Transverse colon (tissue), 4 donors: ENCODE measurements at regions not wholly inside any gene's neighbourhood (a gene's known extent, or its start where the extent isn't known, plus 50 kb on each side); places are given as distances from the start of the nearest gene placed in this dataset.
"Not testable (repeated sequence)": the region's sequence is repeated elsewhere in the genome, so short reads cannot be mapped to it uniquely, and the experiment has no call there.

Experiments used
- DNase-seq: peaks from one replicate; pipeline ENCODE4 v3.0.0-alpha.2; 2019
- H3K27ac ChIP-seq, 4 donors: fragments of 200-600 bp; sonication (generic); 2 replicates each; pipeline ENCODE4 v1.5.1; 2016 to 2018; ENCODE audit warnings: inconsistent platforms in 4 of 4
- H3K27me3 ChIP-seq: fragments of 200-600 bp; sonication (generic); 2 replicates; pipeline ENCODE4 v1.5.1; 2017; ENCODE audit warnings: inconsistent platforms
- H3K36me3 ChIP-seq, 4 donors: fragments of 200-600 bp; sonication (generic); 2 replicates each; pipeline ENCODE4 v1.5.1; 2017 to 2019; ENCODE audit warnings: inconsistent platforms in 4 of 4
- H3K4me1 ChIP-seq, 4 donors: fragments of 200-600 bp; sonication (generic); 2 replicates each; pipeline ENCODE4 v1.5.1; 2017 to 2020; ENCODE audit warnings: inconsistent platforms in 4 of 4
- H3K4me3 ChIP-seq, 4 donors: fragments of 200-600 bp; sonication (generic); 1 replicate in 1 of 4; 2 replicates in 3 of 4; pipeline versions ENCODE4 v1.5.1 to v1.6.1; 2017 to 2019; ENCODE audit warnings: inconsistent platforms in 4 of 4
- H3K9me3 ChIP-seq, 2 donors: fragments of 200-600 bp; sonication (generic); 2 replicates each; pipeline ENCODE4 v1.5.1; 2017 to 2019; ENCODE audit warnings: inconsistent platforms in 2 of 2
- EP300 ChIP-seq: sonication (generic); formaldehyde crosslinking; IDR thresholded peaks from one replicate; pipeline ENCODE4 v1.6.1; 2017; ENCODE audit warnings: antibody characterized with exemption, low read depth
- POLR2A ChIP-seq: fragments of 450-650 bp; IDR thresholded peaks from one replicate; pipeline ENCODE4 v1.6.1; 2016; ENCODE audit warnings: antibody characterized with exemption, mild to moderate bottlenecking, moderate library complexity
- POLR2AphosphoS5 ChIP-seq, 3 donors: sonication (generic); formaldehyde crosslinking; IDR thresholded peaks; one replicate each; pipeline ENCODE4 v1.6.1; 2016; ENCODE audit warnings: antibody characterized with exemption in 3 of 3
- WGBS, 2 donors: methylation state at CpG; one replicate each; pipeline ENCODE4 v1.1.5; 2018; ENCODE audit warnings: low coverage in 1 of 2; 5-methylcytosine and 5-hydroxymethylcytosine counted together
- in situ Hi-C, 4 donors: fragments of 200-750 bp; cut with MboI; loops; one replicate each; pipeline versions ENCODE4 v1.15.0 to v1.15.1; 2017; ENCODE audit warnings: low sequenced_read_pairs in 3 of 4, low pct_ligation_motif_present in 1 of 4, low pct_unique_long_range_greater_than_20kb in 1 of 4
- intact Hi-C: fragments of 100-400 bp; cut with DNase I; formaldehyde crosslinking; loops from one replicate; pipeline ENCODE4 v1.15.1; 2023; ENCODE audit warnings: low total_unique reads
- TF ChIP-seq, protein P1 (sequence below), 5 experiments: fragments of 200-600 bp in 3 of 5; fragments of 450-650 bp in 2 of 5; sonication (generic) in 3 of 5; IDR thresholded peaks; 1 replicate in 2 of 5; 2 replicates in 3 of 5; pipeline ENCODE4 v1.5.1; 2016 to 2017; ENCODE audit warnings: antibody characterized with exemption in 5 of 5, inconsistent platforms in 3 of 5, mild to moderate bottlenecking in 2 of 5, moderate library complexity in 1 of 5

DNA sequence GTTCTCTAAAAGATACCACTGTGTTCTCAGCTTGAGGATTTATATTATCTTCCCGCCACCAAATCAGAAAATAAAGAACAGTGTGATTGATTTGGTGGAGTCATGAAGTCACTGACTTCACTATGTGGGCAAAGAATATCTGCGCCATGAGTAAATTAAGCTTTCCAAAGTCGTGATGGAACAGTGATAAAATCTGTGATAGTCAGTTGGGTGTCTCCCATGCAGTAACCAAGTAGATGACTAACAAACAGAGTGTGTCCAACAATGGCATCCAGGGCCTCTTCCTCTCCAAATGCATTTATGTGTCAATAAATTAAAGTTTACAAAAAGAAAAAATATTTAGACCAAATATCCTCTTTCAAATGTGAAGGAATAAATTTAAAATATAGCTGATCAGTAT lies 87.0 kb upstream of the DST start:
- no peak for DNase-seq

DNA sequence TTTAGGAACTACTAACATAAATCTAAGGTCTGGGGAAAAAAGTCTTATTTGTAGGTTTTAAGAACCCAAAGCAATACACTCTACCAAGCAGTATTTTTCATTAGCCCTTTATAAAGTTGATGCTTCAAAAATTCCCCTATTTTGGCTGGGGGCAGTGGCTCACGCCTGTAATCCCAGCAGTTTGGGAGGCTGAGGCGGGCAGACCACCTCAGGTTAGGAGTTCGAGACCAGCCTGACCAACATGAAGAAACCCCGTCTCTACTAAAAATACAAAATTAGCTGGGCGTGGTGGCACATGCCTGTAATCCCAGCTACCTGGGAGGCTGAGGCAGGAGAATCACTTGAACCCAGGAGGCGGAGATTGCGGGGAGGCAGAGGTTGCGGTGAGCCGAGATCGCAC lies 86.5 kb upstream of the DST start:
- H3K27ac ChIP-seq: peak overlapping the region; percentile 12 to 42 (median 32)
- not testable (repeated sequence) for DNase-seq

More for the DNA sequence above, 87.0 kb upstream of the DST start:
- Histone ChIP-seq H3K9me3 (no peaks in the 10 kb centered on the region), H3K4me1 (peaks cover 19 to 86% (median 33%) of the 10 kb centered on the region in 4 donors), H3K4me3 (no peak overlapping the region), H3K36me3 (no peaks in the 10 kb centered on the region), H3K27me3 (no peaks in the 10 kb centered on the region), H3K27ac (peak overlapping the region in 2 of 4 donors; percentile 32 to 57)
- 72 to 83% methylated on average over 3 of the region's 3 CpGs for WGBS, 2 donors
- intact Hi-C loops: no loop called here
- no peak for TF ChIP-seq POLR2A
- no peak for TF ChIP-seq POLR2AphosphoS5 (IDR thresholded peaks at IDR 0.05)
- TF ChIP-seq, protein P1, sequence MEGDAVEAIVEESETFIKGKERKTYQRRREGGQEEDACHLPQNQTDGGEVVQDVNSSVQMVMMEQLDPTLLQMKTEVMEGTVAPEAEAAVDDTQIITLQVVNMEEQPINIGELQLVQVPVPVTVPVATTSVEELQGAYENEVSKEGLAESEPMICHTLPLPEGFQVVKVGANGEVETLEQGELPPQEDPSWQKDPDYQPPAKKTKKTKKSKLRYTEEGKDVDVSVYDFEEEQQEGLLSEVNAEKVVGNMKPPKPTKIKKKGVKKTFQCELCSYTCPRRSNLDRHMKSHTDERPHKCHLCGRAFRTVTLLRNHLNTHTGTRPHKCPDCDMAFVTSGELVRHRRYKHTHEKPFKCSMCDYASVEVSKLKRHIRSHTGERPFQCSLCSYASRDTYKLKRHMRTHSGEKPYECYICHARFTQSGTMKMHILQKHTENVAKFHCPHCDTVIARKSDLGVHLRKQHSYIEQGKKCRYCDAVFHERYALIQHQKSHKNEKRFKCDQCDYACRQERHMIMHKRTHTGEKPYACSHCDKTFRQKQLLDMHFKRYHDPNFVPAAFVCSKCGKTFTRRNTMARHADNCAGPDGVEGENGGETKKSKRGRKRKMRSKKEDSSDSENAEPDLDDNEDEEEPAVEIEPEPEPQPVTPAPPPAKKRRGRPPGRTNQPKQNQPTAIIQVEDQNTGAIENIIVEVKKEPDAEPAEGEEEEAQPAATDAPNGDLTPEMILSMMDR (IDR thresholded peaks at IDR 0.05): no peak
- TF ChIP-seq EP300: no peak
- in situ Hi-C loops: no loop called here

DNA sequence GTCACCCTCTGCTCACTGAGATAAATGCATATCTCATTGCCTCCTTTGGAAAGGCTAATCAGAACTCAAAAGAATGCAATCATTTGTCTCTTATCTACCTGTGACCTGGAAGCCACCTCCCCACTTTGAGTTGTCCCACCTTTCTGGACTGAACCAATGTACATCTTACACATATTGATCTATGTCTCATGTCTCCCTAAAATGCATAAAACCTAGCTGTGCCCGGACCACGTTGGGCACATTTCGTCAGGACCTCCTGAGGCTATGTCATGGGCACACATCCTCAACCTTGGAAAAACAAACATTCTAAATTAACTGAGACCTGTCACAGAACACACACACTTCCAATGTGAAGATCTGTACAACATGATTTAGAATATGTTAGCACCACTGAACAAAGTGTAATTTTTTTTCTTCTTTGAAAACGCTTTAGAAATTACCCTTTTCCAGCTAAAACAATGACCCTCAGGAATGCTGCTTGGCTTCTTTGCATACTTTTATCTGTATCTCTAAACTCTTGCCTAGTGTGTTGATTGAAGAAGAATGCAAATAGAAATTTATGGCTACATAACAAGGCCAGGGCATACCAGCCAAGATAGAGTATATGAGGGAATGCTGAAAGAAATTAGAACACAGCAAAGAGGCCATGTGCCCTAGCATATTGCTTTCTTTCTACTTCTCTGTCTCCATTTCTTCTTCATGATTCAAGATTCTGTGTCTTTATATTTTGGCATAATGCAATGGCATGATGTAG lies 84.6 kb upstream of the DST start:
- H3K36me3 ChIP-seq: no peaks in the 10 kb centered on the region
- intact Hi-C loops (no loop called here), in situ Hi-C loops (no loop called here)
- H3K27ac ChIP-seq: peak overlapping the region in 3 of 4 donors; percentile 10 to 58 (median 33)
- TF ChIP-seq POLR2AphosphoS5 (IDR thresholded peaks at IDR 0.05): no peak
- no peak for TF ChIP-seq POLR2A
- TF ChIP-seq EP300: no peak
- DNase-seq: no peak
- H3K4me3 ChIP-seq: no peak overlapping the region
- H3K27me3 ChIP-seq: no peaks in the 10 kb centered on the region
- peaks cover 18 to 80% (median 41%) of the 10 kb centered on the region in 4 donors for H3K4me1 ChIP-seq
- H3K9me3 ChIP-seq: no peaks in the 10 kb centered on the region
- 52 to 55% methylated on average over 4 of the region's 4 CpGs for WGBS, 2 donors

More for the DNA sequence above, 86.5 kb upstream of the DST start:
- H3K9me3 ChIP-seq, in situ Hi-C loops, intact Hi-C loops, H3K27me3 ChIP-seq, H3K4me3 ChIP-seq, H3K36me3 ChIP-seq: not testable (repeated sequence)
- 86 to 87% methylated on average over 8 to 10 of the region's 10 CpGs for WGBS, 2 donors
- H3K4me1 ChIP-seq: peaks cover 19 to 84% (median 37%) of the 10 kb centered on the region in 4 donors

DNA sequence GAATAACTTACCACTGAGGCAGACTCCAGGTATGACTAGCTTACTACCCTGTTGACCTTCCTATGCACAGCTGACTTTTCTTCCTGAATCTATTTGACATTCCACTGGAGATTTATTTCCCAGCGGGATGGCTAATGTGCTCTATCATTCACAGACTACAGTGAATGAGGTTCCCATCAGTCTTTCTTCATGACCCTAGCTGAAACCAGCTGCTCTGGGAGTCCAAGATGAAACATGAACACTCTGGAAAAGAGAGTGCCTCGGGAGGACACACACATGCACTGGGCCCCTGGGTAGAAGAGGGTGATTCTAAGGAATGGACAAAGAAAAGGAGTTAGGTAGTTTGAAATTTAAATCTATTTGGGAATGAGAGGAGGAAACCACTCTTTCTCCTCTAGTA lies 82.6 kb upstream of the DST start:
- intact Hi-C loops: no loop called here

DNA sequence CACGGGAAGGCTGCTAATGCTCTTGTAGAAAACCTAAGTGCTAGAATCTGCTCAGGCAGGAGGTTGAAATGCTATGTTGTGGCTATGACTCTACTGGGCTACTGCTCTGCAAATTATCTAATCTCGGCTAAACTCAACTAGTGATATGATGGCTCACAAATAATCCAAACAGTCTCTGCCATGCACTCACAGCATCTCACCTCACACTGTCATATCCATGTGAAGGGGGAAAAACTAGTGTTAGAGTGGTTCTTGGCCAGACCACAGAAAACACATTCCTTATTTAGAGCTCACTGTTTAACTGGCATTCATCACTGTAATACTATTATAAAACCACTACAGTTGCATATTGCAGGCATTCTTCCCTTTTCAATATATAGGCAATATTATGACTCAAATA lies 81.8 kb upstream of the DST start:
- Histone ChIP-seq H3K27ac (peak overlapping the region in 3 of 4 donors; percentile 22 to 43 (median 35)), H3K27me3 (no peaks in the 10 kb centered on the region), H3K36me3 (no peaks in the 10 kb centered on the region), H3K4me1 (peaks cover 11 to 62% (median 36%) of the 10 kb centered on the region in 4 donors), H3K4me3 (no peak overlapping the region), H3K9me3 (no peaks in the 10 kb centered on the region)
- intact Hi-C loops (no loop called here), in situ Hi-C loops (loop anchor here in 2 of 4 donors (25.0 kb wide), 2 partner anchors 113 to 138 kb away; no protein-coding TSS in a partner anchor)
- no peak for DNase-seq
- WGBS, 2 donors: 63 to 79% methylated on average over 2 of the region's 2 CpGs
- TF ChIP-seq, protein P1 (IDR thresholded peaks at IDR 0.05): no peak
- no peak for TF ChIP-seq EP300

More for the DNA sequence above, 82.6 kb upstream of the DST start:
- in situ Hi-C loops: no loop called here
- 82 to 100% methylated on average over 1 to 2 of the region's 2 CpGs for WGBS, 2 donors
- no peak for DNase-seq
- Histone ChIP-seq H3K4me3 (no peak overlapping the region), H3K27ac (peak overlapping the region in 3 of 4 donors; percentile 22 to 43 (median 35)), H3K4me1 (peaks cover 11 to 70% (median 38%) of the 10 kb centered on the region in 4 donors), H3K9me3 (no peaks in the 10 kb centered on the region), H3K27me3 (no peaks in the 10 kb centered on the region), H3K36me3 (no peaks in the 10 kb centered on the region)
- TF ChIP-seq POLR2A (no peak), POLR2AphosphoS5 (IDR thresholded peaks at IDR 0.05) (no peak), EP300 (no peak)
- TF ChIP-seq, protein P1 (IDR thresholded peaks at IDR 0.05): no peak
